Mesendoderm (in vitro differentiated cells): ENCODE measurements at regions not wholly inside any gene's neighbourhood (a gene's known extent, or its start where the extent isn't known, plus 50 kb on each side); places are given as distances from the start of the nearest gene placed in this dataset.

Experiments used
- DNase-seq: peaks from one replicate; pipeline ENCODE4 v3.0.0; 2013
- H2AK5ac ChIP-seq: 2 replicates; pipeline ENCODE4 v1.6.1; 2013; ENCODE audit warnings: low read length, inconsistent platforms
- H2BK120ac ChIP-seq: 2 replicates; pipeline ENCODE4 v1.6.1; 2013; ENCODE audit warnings: low read depth, mild to moderate bottlenecking, low read length, moderate library complexity, mixed read lengths
- H2BK15ac ChIP-seq: replicated peaks from 2 replicates; pipeline ENCODE4 v1.6.1; 2013; ENCODE audit warnings: low read depth, mild to moderate bottlenecking, moderate library complexity
- H2BK5ac ChIP-seq: 2 replicates; pipeline ENCODE4 v1.6.1; 2013; ENCODE audit warnings: low read length, inconsistent platforms
- H3K18ac ChIP-seq: 2 replicates; pipeline ENCODE4 v1.6.1; 2013; ENCODE audit warnings: mild to moderate bottlenecking, low read length, mixed read lengths
- H3K23ac ChIP-seq: one replicate; pipeline ENCODE4 v1.6.1; 2013; ENCODE audit warnings: low read length
- H3K27ac ChIP-seq: 2 replicates; pipeline ENCODE4 v1.5.1; 2013; ENCODE audit warnings: low read depth, mild to moderate bottlenecking, inconsistent platforms, low read length, moderate library complexity
- H3K27me3 ChIP-seq: 2 replicates; pipeline ENCODE4 v1.6.1; 2013; ENCODE audit warnings: low read length, control low read depth, mild to moderate bottlenecking, inconsistent platforms; ENCODE audit not compliant: insufficient read depth, poor library complexity
- H3K36me3 ChIP-seq: 2 replicates; pipeline ENCODE4 v1.6.1; 2013; ENCODE audit warnings: low read length, inconsistent platforms; ENCODE audit not compliant: control insufficient read depth, insufficient read depth
- H3K4ac ChIP-seq: one replicate; pipeline ENCODE4 v1.6.1; 2013; ENCODE audit warnings: low read depth, mild to moderate bottlenecking, low read length, moderate library complexity
- H3K4me1 ChIP-seq: 2 replicates; pipeline ENCODE4 v1.6.1; 2013; ENCODE audit warnings: low read depth, low read length, inconsistent platforms; ENCODE audit not compliant: control insufficient read depth
- H3K4me2 ChIP-seq: 2 replicates; pipeline ENCODE4 v1.6.1; 2013; ENCODE audit warnings: low read length
- H3K4me3 ChIP-seq: 2 replicates; pipeline ENCODE4 v1.5.1; 2013; ENCODE audit warnings: mild to moderate bottlenecking, low read length
- H3K56ac ChIP-seq: one replicate; pipeline ENCODE4 v1.6.1; 2013; ENCODE audit warnings: low read length
- H3K79me1 ChIP-seq: 2 replicates; pipeline ENCODE4 v1.6.1; 2013; ENCODE audit warnings: low read length, inconsistent platforms
- H3K79me2 ChIP-seq: 2 replicates; pipeline ENCODE4 v1.6.1; 2013; ENCODE audit warnings: mild to moderate bottlenecking, low read length; ENCODE audit not compliant: control insufficient read depth, insufficient read depth
- H3K9ac ChIP-seq: 2 replicates; pipeline ENCODE4 v1.6.1; 2013; ENCODE audit warnings: low read length, inconsistent platforms
- H4K5ac ChIP-seq: one replicate; pipeline ENCODE4 v1.6.1; 2013; ENCODE audit warnings: low read length
- H4K8ac ChIP-seq: one replicate; pipeline ENCODE4 v1.6.1; 2013; ENCODE audit warnings: low read depth, mild to moderate bottlenecking, control low read depth, low read length, moderate library complexity
- whole genome bisulfite sequencing: extraction: QIAGEN DNeasy Blood & Tissue Kit; methylation state at CpG from one replicate; pipeline ENCODE4 v1.1.7; 2013; ENCODE audit warnings: low lambda C conversion rate, missing lambda C conversion rate; ENCODE audit not compliant: insufficient coverage; ENCODE audit errors: extremely low coverage; 5-methylcytosine and 5-hydroxymethylcytosine counted together

DNA sequence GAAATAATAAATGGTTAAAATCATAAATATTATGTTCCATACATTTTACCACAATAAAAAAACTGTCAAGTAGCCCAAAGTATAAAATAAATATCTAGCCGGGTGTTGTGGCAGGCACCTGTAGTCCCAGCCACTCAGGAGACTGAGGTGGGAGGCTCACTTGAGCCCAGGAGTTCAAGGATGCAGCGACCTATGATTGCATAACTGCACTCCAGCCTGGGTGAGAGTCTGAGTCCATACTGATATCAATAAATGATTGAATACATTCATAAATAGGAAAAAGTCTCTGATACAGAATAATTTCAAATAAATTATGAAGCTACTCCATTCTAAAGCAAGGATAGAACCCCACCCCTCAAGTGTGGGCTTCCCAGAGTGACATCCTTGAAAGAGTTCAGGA lies 68.5 kb upstream of the GATA2 start:
- no peak overlapping the region for H3K4me3 ChIP-seq
- no peaks in the 10 kb centered on the region for H3K79me1 ChIP-seq
- no peaks in the 10 kb centered on the region for H3K79me2 ChIP-seq
- H3K27ac ChIP-seq: no peak overlapping the region
- no peak overlapping the region for H3K56ac ChIP-seq
- DNase-seq: no peak
- no peak overlapping the region for H4K8ac ChIP-seq
- no peaks in the 10 kb centered on the region for H3K27me3 ChIP-seq
- no peak overlapping the region for H4K5ac ChIP-seq
- no peak overlapping the region for H3K9ac ChIP-seq
- H3K23ac ChIP-seq: no peak overlapping the region
- no peak overlapping the region for H2BK5ac ChIP-seq
- no peaks in the 10 kb centered on the region for H3K36me3 ChIP-seq
- WGBS: no CpG with 5 or more reads among the region's 2 CpGs
- no peaks in the 10 kb centered on the region for H3K4me1 ChIP-seq
- no peak overlapping the region for H3K18ac ChIP-seq
- H2BK15ac ChIP-seq: no peak overlapping the region
- H2AK5ac ChIP-seq: no peak overlapping the region
- H2BK120ac ChIP-seq: no peak overlapping the region
- H3K4ac ChIP-seq: no peak overlapping the region
- H3K4me2 ChIP-seq: no peak overlapping the region

DNA sequence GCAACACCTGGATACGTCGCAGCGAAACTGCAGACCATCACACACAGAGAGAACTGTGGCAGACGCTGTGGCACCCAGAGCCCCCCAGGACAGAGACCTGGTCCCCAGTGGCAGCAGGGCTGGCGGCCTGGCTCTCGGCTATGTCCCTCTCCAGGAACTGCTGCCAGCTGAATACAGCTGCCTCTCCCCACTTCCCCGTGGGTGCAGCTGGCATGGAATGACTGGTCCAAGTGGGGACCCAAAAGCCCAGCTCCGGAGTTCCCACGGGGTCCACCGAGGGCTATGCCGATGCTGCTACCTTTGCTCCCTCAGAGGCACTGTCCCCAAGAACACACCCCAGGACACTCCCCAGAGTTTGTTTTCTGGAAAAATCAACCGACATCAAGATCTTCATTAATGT lies 67.8 kb upstream of the GATA2 start:
- Histone ChIP-seq H2BK5ac (no peak overlapping the region), H3K79me1 (no peaks in the 10 kb centered on the region), H4K8ac (no peak overlapping the region), H3K4me3 (no peak overlapping the region), H2BK120ac (no peak overlapping the region), H3K36me3 (no peaks in the 10 kb centered on the region), H3K4me1 (no peaks in the 10 kb centered on the region), H2BK15ac (no peak overlapping the region), H3K4me2 (no peak overlapping the region), H2AK5ac (no peak overlapping the region), H3K18ac (no peak overlapping the region), H3K56ac (no peak overlapping the region), H3K9ac (no peak overlapping the region), H3K79me2 (no peaks in the 10 kb centered on the region), H3K23ac (no peak overlapping the region), H3K27me3 (no peaks in the 10 kb centered on the region), H4K5ac (no peak overlapping the region), H3K4ac (no peak overlapping the region), H3K27ac (no peak overlapping the region)
- WGBS: no CpG with 5 or more reads among the region's 12 CpGs
- no peak for DNase-seq

DNA sequence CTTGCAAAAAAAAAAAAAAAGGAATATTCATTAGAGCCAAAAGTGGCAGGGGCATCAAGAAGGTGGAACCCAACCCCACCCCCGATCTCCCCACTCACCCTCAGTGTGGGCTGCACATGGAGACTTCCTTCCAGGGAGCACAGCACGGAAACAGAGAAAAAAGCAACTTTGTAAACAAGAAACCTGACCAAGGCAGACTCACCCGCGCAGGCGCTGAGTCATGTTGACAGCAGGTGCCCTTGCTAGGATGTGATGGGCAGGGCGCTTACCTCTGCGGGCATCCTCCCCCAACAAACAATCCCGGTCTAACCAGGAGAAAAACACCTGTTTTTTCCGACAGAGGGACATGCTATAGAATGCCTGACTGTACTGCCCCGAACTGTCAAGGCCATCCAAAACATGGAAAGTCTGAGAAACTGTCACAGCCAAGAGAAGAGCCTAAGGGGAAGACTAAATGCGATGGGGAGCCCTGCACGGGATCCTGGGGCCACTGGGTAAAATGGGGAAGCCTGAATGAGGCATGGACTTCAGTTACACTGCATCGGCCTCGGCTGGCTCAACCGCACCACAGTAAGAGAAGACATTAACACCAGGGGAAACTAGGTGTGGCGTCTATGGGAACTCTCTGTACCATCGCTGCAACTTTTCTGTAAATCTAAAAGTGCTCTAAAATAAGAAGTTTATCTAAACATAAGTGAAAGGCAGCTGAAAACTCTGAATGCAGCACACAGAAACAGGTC lies 66.7 kb upstream of the GATA2 start:
- Histone ChIP-seq H2BK15ac (no peak overlapping the region), H2AK5ac (no peak overlapping the region), H3K36me3 (no peaks in the 10 kb centered on the region), H4K8ac (no peak overlapping the region), H3K9ac (no peak overlapping the region), H3K27me3 (no peaks in the 10 kb centered on the region), H3K4me1 (no peaks in the 10 kb centered on the region), H2BK120ac (no peak overlapping the region), H3K79me1 (no peaks in the 10 kb centered on the region), H3K4me2 (no peak overlapping the region), H3K27ac (no peak overlapping the region), H3K18ac (no peak overlapping the region), H3K79me2 (no peaks in the 10 kb centered on the region), H3K56ac (no peak overlapping the region), H3K23ac (no peak overlapping the region), H2BK5ac (no peak overlapping the region), H4K5ac (no peak overlapping the region), H3K4me3 (no peak overlapping the region), H3K4ac (no peak overlapping the region)
- peak; percentile 38 for DNase-seq
- no CpG with 5 or more reads among the region's 17 CpGs for WGBS

DNA sequence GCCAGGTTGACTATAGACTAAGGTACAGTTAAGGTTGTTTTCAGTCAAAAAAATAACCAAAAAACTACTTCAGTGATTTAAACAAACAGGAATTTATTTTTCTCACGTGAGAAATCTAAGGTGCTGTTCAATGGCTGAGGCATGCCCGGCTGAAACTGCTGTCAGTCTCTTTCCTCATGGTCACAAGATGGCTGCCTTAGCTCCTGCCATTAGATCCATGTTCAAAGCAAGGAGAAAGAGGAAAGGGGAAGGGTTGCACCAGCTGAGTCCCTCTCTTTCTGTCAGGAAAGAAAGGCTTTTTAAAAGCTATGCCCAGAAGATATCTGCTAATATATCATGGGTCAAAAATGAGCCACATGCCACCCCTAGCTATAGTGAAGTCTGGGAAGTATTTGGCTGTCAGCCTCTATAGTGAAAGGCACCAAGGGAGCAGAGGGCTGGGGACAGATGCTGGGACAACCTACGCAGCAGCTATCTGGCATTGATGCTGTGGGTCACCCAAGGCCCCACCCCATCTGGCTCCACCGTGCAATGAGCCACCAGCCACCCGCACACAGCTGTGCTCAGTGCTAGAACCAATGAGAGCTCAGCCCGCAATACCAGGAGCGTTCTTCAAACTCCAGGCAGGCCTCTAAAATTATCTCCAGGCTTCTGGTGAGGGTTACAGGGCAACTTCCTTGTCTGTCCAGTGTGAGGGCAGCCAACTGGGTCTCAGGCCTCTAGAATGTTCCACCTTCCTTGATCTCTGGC lies 64.7 kb upstream of the GATA2 start:
- no CpG with 5 or more reads among the region's 7 CpGs for WGBS
- H2BK120ac ChIP-seq: no peak overlapping the region
- no peak overlapping the region for H3K4me3 ChIP-seq
- no peak overlapping the region for H3K23ac ChIP-seq
- no peak overlapping the region for H3K9ac ChIP-seq
- H3K4ac ChIP-seq: no peak overlapping the region
- no peak overlapping the region for H4K5ac ChIP-seq
- H2BK15ac ChIP-seq: no peak overlapping the region
- H3K4me2 ChIP-seq: no peak overlapping the region
- no peak for DNase-seq
- no peaks in the 10 kb centered on the region for H3K4me1 ChIP-seq
- no peak overlapping the region for H3K56ac ChIP-seq
- no peaks in the 10 kb centered on the region for H3K79me2 ChIP-seq
- H3K27ac ChIP-seq: no peak overlapping the region
- no peak overlapping the region for H2BK5ac ChIP-seq
- no peak overlapping the region for H4K8ac ChIP-seq
- H3K79me1 ChIP-seq: no peaks in the 10 kb centered on the region
- no peak overlapping the region for H2AK5ac ChIP-seq
- no peaks in the 10 kb centered on the region for H3K36me3 ChIP-seq
- H3K18ac ChIP-seq: no peak overlapping the region
- H3K27me3 ChIP-seq: no peaks in the 10 kb centered on the region

DNA sequence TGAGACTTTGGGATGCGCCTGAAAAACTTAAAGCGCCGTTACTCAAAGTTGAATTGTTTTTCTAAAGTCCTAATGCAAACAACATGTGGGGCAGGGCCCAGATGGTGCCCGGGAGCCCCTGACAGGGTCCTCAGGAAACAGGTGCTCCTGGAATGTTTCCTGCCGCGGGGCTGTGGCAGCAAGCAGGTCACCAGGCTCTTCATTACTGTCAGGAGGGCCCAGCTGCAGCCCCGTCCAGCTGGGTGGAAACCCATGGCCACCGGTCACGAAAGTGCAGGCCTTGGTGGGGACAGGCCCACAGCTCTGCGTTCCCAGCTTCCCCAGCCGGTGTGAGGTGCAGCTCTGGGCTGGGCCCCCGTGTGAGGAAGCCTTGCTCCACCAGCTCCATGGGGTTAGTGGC lies 63.9 kb upstream of the GATA2 start:
- no peak overlapping the region for H4K5ac ChIP-seq
- H3K18ac ChIP-seq: no peak overlapping the region
- H3K4ac ChIP-seq: no peak overlapping the region
- H3K4me2 ChIP-seq: no peak overlapping the region
- WGBS: no CpG with 5 or more reads among the region's 12 CpGs
- no peak overlapping the region for H2BK120ac ChIP-seq
- H3K23ac ChIP-seq: no peak overlapping the region
- no peak overlapping the region for H3K9ac ChIP-seq
- no peak overlapping the region for H2BK15ac ChIP-seq
- H3K56ac ChIP-seq: no peak overlapping the region
- no peak overlapping the region for H4K8ac ChIP-seq
- H3K79me2 ChIP-seq: no peaks in the 10 kb centered on the region
- H3K36me3 ChIP-seq: no peaks in the 10 kb centered on the region
- no peak overlapping the region for H3K27ac ChIP-seq
- H3K27me3 ChIP-seq: no peaks in the 10 kb centered on the region
- H2BK5ac ChIP-seq: no peak overlapping the region
- no peaks in the 10 kb centered on the region for H3K4me1 ChIP-seq
- no peaks in the 10 kb centered on the region for H3K79me1 ChIP-seq
- no peak overlapping the region for H3K4me3 ChIP-seq
- no peak overlapping the region for H2AK5ac ChIP-seq
- no peak for DNase-seq
